WTC11 (cell line): ENCODE measurements at regions not wholly inside any gene's neighbourhood (a gene's known extent, or its start where the extent isn't known, plus 50 kb on each side); places are given as distances from the start of the nearest gene placed in this dataset.

Source experiments
- ATAC-seq: fragments of 200-7000 bp; cut with Tn5 transposase; 2 replicates; pipeline ENCODE4 v1.10.0; 2021; ENCODE audit warnings: mild to moderate bottlenecking, moderate library complexity
- CTCF ChIA-PET: fragments of 300-600 bp; sonication (Branson Sonifier 250); formaldehyde crosslinking; loops from one replicate; lab custom pipeline; 2021; ENCODE audit warnings: antibody characterized with exemption; lab: Charles Lee
- POLR2A ChIA-PET: fragments of 350-600 bp; sonication (Branson Sonifier 250); formaldehyde crosslinking; loops from one replicate; lab custom pipeline; 2021; ENCODE audit warnings: antibody characterized with exemption; lab: Charles Lee
- DNase-seq: peaks from one replicate; pipeline ENCODE4 v3.0.0; 2021; ENCODE audit warnings: low spot score
- H3K27ac Mint-ChIP-seq: 2 replicates; pipeline ENCODE4 v1.8.0; 2021; ENCODE audit warnings: mixed read lengths
- H3K27me3 Mint-ChIP-seq: 2 replicates; pipeline ENCODE4 v1.8.0; 2021; ENCODE audit warnings: low read depth, mild to moderate bottlenecking, moderate library complexity, mixed read lengths
- H3K36me3 Mint-ChIP-seq: 2 replicates; pipeline ENCODE4 v1.8.0; 2021; ENCODE audit warnings: mixed read lengths
- H3K4me1 Mint-ChIP-seq: 2 replicates; pipeline ENCODE4 v1.8.0; 2022; ENCODE audit warnings: mixed read lengths
- H3K4me3 Mint-ChIP-seq: 2 replicates; pipeline ENCODE4 v1.8.0; 2021; ENCODE audit warnings: mild to moderate bottlenecking, moderate library complexity, mixed read lengths
- H3K9me3 Mint-ChIP-seq: 2 replicates; pipeline ENCODE4 v1.8.0; 2021; ENCODE audit warnings: mixed read lengths
- CBFB ChIP-seq: sonication (generic); formaldehyde crosslinking; IDR thresholded peaks from 2 replicates; pipeline ENCODE4 v1.8.1; 2022; ENCODE audit warnings: mild to moderate bottlenecking, low read depth, missing genetic modification reagents
- CREM ChIP-seq: sonication (generic); formaldehyde crosslinking; IDR thresholded peaks from 2 replicates; pipeline ENCODE4 v1.8.1; 2022; ENCODE audit warnings: mild to moderate bottlenecking, missing genetic modification reagents, moderate library complexity
- EMX1 ChIP-seq: fragments of 250-450 bp; sonication (Bioruptor Pico); IDR thresholded peaks from 2 replicates; pipeline ENCODE4 v1.8.0; 2021; ENCODE audit warnings: mild to moderate bottlenecking
- FOXJ3 ChIP-seq: sonication (generic); formaldehyde crosslinking; IDR thresholded peaks from 2 replicates; pipeline ENCODE4 v1.9.0; 2021; ENCODE audit warnings: missing genetic modification reagents, mild to moderate bottlenecking, borderline replicate concordance
- FOXK1 ChIP-seq: sonication (generic); formaldehyde crosslinking; IDR thresholded peaks from 2 replicates; pipeline ENCODE4 v1.8.0; 2022; ENCODE audit warnings: mild to moderate bottlenecking, moderate library complexity, missing genetic modification reagents
- GRHL2 ChIP-seq: fragments of 250-450 bp; sonication (Bioruptor Pico); IDR thresholded peaks from 2 replicates; pipeline ENCODE4 v1.8.0; 2022; ENCODE audit warnings: mild to moderate bottlenecking, moderate library complexity; ENCODE audit not compliant: insufficient replicate concordance, severe bottlenecking
- KAT7 ChIP-seq: sonication (generic); formaldehyde crosslinking; IDR thresholded peaks from 2 replicates; pipeline ENCODE4 v1.8.1; 2023; ENCODE audit warnings: missing genetic modification reagents, mild to moderate bottlenecking, borderline replicate concordance
- MYBL2 ChIP-seq: sonication (generic); formaldehyde crosslinking; IDR thresholded peaks from 2 replicates; pipeline ENCODE4 v1.8.1; 2023; ENCODE audit warnings: mild to moderate bottlenecking, moderate library complexity, missing genetic modification reagents
- NFATC4 ChIP-seq: fragments of 250-450 bp; sonication (Bioruptor Pico); IDR thresholded peaks from 2 replicates; pipeline ENCODE4 v1.9.0; 2021; ENCODE audit warnings: mild to moderate bottlenecking
- SOX15 ChIP-seq: fragments of 250-450 bp; sonication (Bioruptor Pico); IDR thresholded peaks from 2 replicates; pipeline ENCODE4 v1.9.0; 2021; ENCODE audit warnings: mild to moderate bottlenecking
- ZBTB21 ChIP-seq: sonication (generic); formaldehyde crosslinking; IDR thresholded peaks from 2 replicates; pipeline ENCODE4 v1.8.1; 2023; ENCODE audit warnings: mild to moderate bottlenecking, missing genetic modification reagents, borderline replicate concordance
- ZNF138 ChIP-seq: sonication (generic); formaldehyde crosslinking; conservative IDR thresholded peaks from 2 replicates; pipeline ENCODE4 v1.8.1; 2022; ENCODE audit warnings: mild to moderate bottlenecking, moderate library complexity, missing genetic modification reagents
- TF ChIP-seq, protein P1 (sequence below): fragments of 250-450 bp; sonication (Bioruptor Pico); IDR thresholded peaks from 2 replicates; pipeline ENCODE4 v1.8.0; 2021; ENCODE audit warnings: mild to moderate bottlenecking
- TF ChIP-seq, protein P2 (sequence below): fragments of 250-450 bp; sonication (Bioruptor Pico); conservative IDR thresholded peaks from 2 replicates; pipeline ENCODE4 v1.9.0; 2021; ENCODE audit warnings: mild to moderate bottlenecking
- TF ChIP-seq, protein P3 (sequence below): sonication (generic); formaldehyde crosslinking; IDR thresholded peaks from 2 replicates; pipeline ENCODE4 v1.8.1; 2022; ENCODE audit warnings: mild to moderate bottlenecking, missing genetic modification reagents, moderate library complexity, borderline replicate concordance
- TF ChIP-seq, protein P4 (sequence below): sonication (generic); formaldehyde crosslinking; IDR thresholded peaks from 2 replicates; pipeline ENCODE4 v1.8.0; 2022; ENCODE audit warnings: missing genetic modification reagents
- TF ChIP-seq, protein P5 (sequence below): sonication (generic); formaldehyde crosslinking; IDR thresholded peaks from 2 replicates; pipeline ENCODE4 v1.8.0; 2022; ENCODE audit warnings: mild to moderate bottlenecking, missing genetic modification reagents
- TF ChIP-seq, protein P6 (sequence below): sonication (generic); formaldehyde crosslinking; IDR thresholded peaks from 2 replicates; pipeline ENCODE4 v1.8.1; 2023; ENCODE audit warnings: mild to moderate bottlenecking, moderate library complexity, missing genetic modification reagents

DNA sequence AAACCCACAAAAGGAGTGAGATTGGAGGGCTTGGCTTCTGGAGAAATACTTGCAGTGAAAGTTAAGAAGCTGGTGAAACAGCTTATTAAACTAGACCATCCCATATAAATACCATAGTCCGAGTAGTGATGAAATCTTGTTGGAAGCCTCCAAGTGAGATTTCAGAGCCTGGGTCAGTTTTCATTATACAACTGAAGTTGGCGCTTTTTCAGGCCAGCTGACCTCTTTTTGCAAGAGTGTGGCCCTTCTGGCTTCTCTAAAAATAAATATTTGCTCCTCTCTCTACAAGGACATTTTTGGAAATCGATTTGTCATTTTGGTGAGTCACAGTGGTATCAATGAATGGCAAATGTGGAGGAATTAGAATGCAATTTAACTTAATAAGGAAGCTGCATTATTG, 51.2 kb upstream of the THRB start:
- H3K36me3 Mint-ChIP-seq, result no peaks in the 10 kb centered on the region
- TF ChIP-seq MYBL2 (CRISPR knock-in tag) (no peak), ZBTB21 (no peak), FOXK1 (no peak), FOXJ3 (CRISPR knock-in tag) (no peak), CBFB (CRISPR knock-in tag) (no peak), GRHL2 (no peak), SOX15 (CRISPR knock-in tag) (no peak), CREM (CRISPR knock-in tag) (no peak), NFATC4 (CRISPR knock-in tag) (no peak), ZNF138 (CRISPR knock-in tag) (no peak), KAT7 (CRISPR knock-in tag) (no peak), EMX1 (CRISPR knock-in tag) (no peak)
- TF ChIP-seq, protein P1, sequence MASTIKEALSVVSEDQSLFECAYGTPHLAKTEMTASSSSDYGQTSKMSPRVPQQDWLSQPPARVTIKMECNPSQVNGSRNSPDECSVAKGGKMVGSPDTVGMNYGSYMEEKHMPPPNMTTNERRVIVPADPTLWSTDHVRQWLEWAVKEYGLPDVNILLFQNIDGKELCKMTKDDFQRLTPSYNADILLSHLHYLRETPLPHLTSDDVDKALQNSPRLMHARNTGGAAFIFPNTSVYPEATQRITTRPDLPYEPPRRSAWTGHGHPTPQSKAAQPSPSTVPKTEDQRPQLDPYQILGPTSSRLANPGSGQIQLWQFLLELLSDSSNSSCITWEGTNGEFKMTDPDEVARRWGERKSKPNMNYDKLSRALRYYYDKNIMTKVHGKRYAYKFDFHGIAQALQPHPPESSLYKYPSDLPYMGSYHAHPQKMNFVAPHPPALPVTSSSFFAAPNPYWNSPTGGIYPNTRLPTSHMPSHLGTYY (CRISPR knock-in tag), result no peak
- TF ChIP-seq, protein P2, sequence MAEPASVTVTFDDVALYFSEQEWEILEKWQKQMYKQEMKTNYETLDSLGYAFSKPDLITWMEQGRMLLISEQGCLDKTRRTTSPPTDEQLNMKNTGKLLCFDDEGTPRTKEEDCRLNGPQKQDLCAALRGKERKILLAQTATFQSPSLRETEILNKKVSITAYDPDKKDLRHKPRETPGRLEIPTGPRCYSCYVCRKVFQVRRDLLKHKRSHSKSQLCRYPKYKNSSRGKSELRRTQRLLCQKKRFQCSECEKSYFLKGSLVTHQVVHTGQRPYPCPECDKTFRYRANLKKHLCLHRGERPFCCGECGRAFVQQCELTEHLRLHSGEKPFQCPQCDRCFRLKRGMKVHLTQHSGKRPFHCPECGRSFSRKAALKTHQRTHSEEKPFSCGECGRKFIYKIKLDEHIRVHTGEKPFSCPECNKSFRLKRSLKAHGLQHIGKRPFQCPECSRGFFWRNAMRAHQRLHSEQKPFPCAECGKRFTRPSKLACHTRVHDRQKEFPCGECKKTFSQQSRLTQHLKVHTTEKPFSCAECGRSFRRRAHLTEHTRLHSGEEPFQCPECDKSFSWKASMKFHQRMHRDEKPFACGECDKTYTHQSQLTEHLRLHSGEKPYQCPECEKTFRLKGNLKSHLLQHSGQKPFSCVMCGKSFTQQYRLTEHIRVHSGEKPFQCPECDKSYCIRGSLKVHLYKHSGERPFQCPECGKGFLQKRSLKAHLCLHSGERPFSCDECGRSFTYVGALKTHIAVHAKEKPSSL, result no peak
- TF ChIP-seq, protein P3, sequence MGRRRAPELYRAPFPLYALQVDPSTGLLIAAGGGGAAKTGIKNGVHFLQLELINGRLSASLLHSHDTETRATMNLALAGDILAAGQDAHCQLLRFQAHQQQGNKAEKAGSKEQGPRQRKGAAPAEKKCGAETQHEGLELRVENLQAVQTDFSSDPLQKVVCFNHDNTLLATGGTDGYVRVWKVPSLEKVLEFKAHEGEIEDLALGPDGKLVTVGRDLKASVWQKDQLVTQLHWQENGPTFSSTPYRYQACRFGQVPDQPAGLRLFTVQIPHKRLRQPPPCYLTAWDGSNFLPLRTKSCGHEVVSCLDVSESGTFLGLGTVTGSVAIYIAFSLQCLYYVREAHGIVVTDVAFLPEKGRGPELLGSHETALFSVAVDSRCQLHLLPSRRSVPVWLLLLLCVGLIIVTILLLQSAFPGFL (CRISPR knock-in tag), result no peak
- TF ChIP-seq, protein P4, sequence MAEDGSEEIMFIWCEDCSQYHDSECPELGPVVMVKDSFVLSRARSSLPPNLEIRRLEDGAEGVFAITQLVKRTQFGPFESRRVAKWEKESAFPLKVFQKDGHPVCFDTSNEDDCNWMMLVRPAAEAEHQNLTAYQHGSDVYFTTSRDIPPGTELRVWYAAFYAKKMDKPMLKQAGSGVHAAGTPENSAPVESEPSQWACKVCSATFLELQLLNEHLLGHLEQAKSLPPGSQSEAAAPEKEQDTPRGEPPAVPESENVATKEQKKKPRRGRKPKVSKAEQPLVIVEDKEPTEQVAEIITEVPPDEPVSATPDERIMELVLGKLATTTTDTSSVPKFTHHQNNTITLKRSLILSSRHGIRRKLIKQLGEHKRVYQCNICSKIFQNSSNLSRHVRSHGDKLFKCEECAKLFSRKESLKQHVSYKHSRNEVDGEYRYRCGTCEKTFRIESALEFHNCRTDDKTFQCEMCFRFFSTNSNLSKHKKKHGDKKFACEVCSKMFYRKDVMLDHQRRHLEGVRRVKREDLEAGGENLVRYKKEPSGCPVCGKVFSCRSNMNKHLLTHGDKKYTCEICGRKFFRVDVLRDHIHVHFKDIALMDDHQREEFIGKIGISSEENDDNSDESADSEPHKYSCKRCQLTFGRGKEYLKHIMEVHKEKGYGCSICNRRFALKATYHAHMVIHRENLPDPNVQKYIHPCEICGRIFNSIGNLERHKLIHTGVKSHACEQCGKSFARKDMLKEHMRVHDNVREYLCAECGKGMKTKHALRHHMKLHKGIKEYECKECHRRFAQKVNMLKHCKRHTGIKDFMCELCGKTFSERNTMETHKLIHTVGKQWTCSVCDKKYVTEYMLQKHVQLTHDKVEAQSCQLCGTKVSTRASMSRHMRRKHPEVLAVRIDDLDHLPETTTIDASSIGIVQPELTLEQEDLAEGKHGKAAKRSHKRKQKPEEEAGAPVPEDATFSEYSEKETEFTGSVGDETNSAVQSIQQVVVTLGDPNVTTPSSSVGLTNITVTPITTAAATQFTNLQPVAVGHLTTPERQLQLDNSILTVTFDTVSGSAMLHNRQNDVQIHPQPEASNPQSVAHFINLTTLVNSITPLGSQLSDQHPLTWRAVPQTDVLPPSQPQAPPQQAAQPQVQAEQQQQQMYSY (CRISPR knock-in tag), result no peak
- TF ChIP-seq, protein P5, sequence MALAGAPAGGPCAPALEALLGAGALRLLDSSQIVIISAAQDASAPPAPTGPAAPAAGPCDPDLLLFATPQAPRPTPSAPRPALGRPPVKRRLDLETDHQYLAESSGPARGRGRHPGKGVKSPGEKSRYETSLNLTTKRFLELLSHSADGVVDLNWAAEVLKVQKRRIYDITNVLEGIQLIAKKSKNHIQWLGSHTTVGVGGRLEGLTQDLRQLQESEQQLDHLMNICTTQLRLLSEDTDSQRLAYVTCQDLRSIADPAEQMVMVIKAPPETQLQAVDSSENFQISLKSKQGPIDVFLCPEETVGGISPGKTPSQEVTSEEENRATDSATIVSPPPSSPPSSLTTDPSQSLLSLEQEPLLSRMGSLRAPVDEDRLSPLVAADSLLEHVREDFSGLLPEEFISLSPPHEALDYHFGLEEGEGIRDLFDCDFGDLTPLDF (CRISPR knock-in tag), result no peak
- TF ChIP-seq, protein P6, sequence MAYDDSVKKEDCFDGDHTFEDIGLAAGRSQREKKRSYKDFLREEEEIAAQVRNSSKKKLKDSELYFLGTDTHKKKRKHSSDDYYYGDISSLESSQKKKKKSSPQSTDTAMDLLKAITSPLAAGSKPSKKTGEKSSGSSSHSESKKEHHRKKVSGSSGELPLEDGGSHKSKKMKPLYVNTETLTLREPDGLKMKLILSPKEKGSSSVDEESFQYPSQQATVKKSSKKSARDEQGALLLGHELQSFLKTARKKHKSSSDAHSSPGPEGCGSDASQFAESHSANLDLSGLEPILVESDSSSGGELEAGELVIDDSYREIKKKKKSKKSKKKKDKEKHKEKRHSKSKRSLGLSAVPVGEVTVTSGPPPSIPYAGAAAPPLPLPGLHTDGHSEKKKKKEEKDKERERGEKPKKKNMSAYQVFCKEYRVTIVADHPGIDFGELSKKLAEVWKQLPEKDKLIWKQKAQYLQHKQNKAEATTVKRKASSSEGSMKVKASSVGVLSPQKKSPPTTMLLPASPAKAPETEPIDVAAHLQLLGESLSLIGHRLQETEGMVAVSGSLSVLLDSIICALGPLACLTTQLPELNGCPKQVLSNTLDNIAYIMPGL (CRISPR knock-in tag), result no peak
- H3K9me3 Mint-ChIP-seq, result no peaks in the 10 kb centered on the region
- H3K4me1 Mint-ChIP-seq, result no peaks in the 10 kb centered on the region
- H3K27me3 Mint-ChIP-seq, result no peaks in the 10 kb centered on the region
- DNase-seq (no peak), ATAC-seq (no peak)
- H3K27ac Mint-ChIP-seq, result no peak overlapping the region
- CTCF ChIA-PET, result no interaction called here
- no peak overlapping the region for H3K4me3 Mint-ChIP-seq
- POLR2A ChIA-PET, result no interaction called here
